ENCODE measurements at regions not wholly inside any gene's neighbourhood (a gene's known extent, or its start where the extent isn't known, plus 50 kb on each side); places are given as distances from the start of the nearest gene placed in this dataset.

DNA sequence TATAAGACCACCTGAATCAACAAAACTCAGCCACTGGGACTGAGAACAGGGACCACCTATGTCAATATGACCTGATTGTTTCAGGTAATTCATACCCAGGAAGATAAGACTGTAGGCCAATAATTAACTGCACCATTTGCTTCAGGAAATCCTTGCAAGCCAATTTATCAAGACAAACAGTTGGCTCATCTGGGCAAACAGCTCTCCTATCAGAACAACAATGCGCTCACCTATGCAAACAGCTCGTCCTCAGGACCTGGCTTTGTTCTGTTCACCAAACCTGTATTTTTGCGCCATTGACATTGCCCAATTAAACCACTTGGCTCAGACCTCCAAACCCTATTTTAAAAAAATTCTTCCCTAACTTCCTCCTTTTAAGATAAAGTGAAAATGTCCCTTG is 92.3 kb upstream of the MARCHF11 start:
- Mint-ChIP-seq H3K27me3 (ENCODE audit: insufficient read depth) (no peaks in the 10 kb centered on the region), H3K27ac (no peak overlapping the region), H3K4me1 (ENCODE audit: low read depth) (no peaks in the 10 kb centered on the region), H3K4me3 (no peak overlapping the region), H3K36me3 (ENCODE audit: low read depth) (no peaks in the 10 kb centered on the region), H3K9me3 (peaks cover 8% of the 10 kb centered on the region; the same call in 1 of the 2 replicates)
- DNase-seq: no peak
- TF ChIP-seq CTCF (IDR thresholded peaks at IDR 0.05): no peak

GRCh38 chr5:16265141-16265540 is 85.5 kb upstream of the MARCHF11 start:
- Mint-ChIP-seq H3K36me3 (ENCODE audit: low read depth) (no peaks in the 10 kb centered on the region), H3K4me1 (ENCODE audit: low read depth) (no peaks in the 10 kb centered on the region), H3K27ac (no peak overlapping the region), H3K9me3 (peaks cover 23% of the 10 kb centered on the region), H3K27me3 (ENCODE audit: insufficient read depth) (peaks cover 1% of the 10 kb centered on the region; the same call in 1 of the 2 replicates), H3K4me3 (no peak overlapping the region)
- DNase-seq: no peak
- no peak for TF ChIP-seq CTCF (IDR thresholded peaks at IDR 0.05)

DNA sequence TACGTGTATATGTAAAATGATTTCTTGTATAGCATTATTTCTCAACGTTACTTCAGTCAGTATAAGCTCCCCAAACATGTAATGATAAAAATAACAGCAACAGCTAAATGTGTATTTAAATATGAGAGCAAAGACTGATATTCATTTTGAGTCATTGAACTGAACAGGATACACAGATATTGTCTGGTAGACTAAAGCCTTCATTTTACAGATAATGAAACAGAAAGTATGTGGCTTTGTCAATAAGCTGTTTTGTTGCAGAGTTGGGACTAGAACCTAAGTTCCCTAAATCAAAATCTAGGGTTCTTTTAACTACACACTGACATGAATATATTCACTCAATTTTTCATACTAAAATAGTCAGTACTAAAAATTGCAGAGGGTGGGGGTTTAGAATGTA is 80.4 kb upstream of the MARCHF11 start:
- Mint-ChIP-seq H3K27ac (no peak overlapping the region), H3K27me3 (ENCODE audit: insufficient read depth) (no peaks in the 10 kb centered on the region), H3K4me3 (no peak overlapping the region), H3K4me1 (ENCODE audit: low read depth) (no peaks in the 10 kb centered on the region), H3K9me3 (peaks cover 37% of the 10 kb centered on the region), H3K36me3 (ENCODE audit: low read depth) (no peaks in the 10 kb centered on the region)
- no peak for DNase-seq
- no peak for TF ChIP-seq CTCF (IDR thresholded peaks at IDR 0.05)

DNA sequence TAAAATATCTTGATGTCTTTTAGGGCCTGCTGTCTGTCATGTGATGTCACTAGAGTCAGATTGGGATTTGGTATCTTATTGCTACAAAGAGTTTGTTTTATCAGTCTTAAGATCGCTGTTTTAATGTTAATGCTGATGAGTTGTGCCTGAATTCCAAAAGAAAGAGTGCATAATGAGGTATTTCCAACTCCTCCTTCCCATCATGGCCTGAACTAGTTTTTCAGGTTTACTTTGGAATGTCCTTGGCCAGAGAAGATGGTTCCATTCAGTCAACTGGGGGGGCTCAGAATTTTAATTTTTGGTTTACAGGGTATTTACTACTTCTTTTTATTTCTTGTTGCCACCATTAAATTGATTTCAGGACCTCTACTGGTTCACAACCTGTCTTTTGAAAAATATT is 74.3 kb upstream of the MARCHF11 start:
- TF ChIP-seq CTCF (IDR thresholded peaks at IDR 0.05): no peak
- no peaks in the 10 kb centered on the region for H3K27me3 Mint-ChIP-seq (ENCODE audit: insufficient read depth)
- no peak for DNase-seq
- H3K4me1 Mint-ChIP-seq (ENCODE audit: low read depth): no peaks in the 10 kb centered on the region
- H3K4me3 Mint-ChIP-seq: no peak overlapping the region
- no peak overlapping the region for H3K27ac Mint-ChIP-seq
- H3K9me3 Mint-ChIP-seq: peaks cover 37% of the 10 kb centered on the region
- H3K36me3 Mint-ChIP-seq (ENCODE audit: low read depth): no peaks in the 10 kb centered on the region

DNA sequence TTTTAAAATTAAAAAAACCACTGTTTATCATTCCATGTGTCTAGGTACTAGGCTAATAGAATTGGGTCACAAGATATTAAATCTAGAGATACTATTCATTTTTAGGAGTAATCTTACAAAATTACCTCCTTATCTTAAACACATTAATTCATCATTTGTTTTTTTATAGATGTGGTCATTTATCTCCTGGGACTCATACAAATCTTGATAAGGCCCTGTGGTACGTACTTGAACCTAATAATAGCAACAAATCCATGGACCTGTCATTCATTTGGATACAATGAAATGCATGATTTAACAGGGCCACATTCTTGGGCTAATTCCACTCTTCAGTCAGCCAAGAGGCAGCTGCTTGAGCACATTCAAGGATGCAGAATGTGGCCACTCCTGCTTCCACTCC is 66.4 kb upstream of the MARCHF11 start:
- peaks cover 40% of the 10 kb centered on the region for H3K9me3 Mint-ChIP-seq

More for the DNA sequence above, 66.4 kb upstream of the MARCHF11 start:
- H3K4me1 Mint-ChIP-seq (ENCODE audit: low read depth): no peaks in the 10 kb centered on the region
- no peak overlapping the region for H3K27ac Mint-ChIP-seq
- H3K4me3 Mint-ChIP-seq: no peak overlapping the region
- H3K27me3 Mint-ChIP-seq (ENCODE audit: insufficient read depth): no peaks in the 10 kb centered on the region
- no peak for TF ChIP-seq CTCF (IDR thresholded peaks at IDR 0.05)
- no peak for DNase-seq
- no peaks in the 10 kb centered on the region for H3K36me3 Mint-ChIP-seq (ENCODE audit: low read depth)
